ENCODE measurements at regions not wholly inside any gene's neighbourhood (a gene's known extent, or its start where the extent isn't known, plus 50 kb on each side); places are given as distances from the start of the nearest gene placed in this dataset.

DNA sequence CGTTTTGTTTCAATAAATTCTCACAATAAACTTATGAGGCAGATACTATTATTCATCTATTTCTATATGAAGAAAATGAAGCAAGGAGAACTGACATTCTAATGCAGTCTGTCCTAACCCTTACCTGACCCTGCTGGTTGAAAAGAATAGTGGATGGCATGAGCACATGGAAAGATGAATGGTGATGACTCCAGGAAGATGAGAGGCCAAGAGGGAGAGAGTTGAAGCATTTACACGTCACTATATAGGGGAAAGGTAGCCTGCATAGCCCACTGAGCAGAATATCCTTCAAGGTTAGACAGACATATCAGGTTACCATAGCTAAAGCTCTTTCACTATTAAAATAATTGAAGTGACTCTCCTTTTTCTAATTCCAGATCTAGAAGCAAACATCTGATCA lies 163.9 kb upstream of the CDK1 start:
- BruUV-seq (replicated peaks): no TSS peak
- no peak for TF ChIP-seq EZH2 (IDR thresholded peaks at IDR 0.05; ENCODE audit: borderline replicate concordance, low read depth, low read length, poor library complexity, severe bottlenecking)
- TF ChIP-seq, protein P1, sequence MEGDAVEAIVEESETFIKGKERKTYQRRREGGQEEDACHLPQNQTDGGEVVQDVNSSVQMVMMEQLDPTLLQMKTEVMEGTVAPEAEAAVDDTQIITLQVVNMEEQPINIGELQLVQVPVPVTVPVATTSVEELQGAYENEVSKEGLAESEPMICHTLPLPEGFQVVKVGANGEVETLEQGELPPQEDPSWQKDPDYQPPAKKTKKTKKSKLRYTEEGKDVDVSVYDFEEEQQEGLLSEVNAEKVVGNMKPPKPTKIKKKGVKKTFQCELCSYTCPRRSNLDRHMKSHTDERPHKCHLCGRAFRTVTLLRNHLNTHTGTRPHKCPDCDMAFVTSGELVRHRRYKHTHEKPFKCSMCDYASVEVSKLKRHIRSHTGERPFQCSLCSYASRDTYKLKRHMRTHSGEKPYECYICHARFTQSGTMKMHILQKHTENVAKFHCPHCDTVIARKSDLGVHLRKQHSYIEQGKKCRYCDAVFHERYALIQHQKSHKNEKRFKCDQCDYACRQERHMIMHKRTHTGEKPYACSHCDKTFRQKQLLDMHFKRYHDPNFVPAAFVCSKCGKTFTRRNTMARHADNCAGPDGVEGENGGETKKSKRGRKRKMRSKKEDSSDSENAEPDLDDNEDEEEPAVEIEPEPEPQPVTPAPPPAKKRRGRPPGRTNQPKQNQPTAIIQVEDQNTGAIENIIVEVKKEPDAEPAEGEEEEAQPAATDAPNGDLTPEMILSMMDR (conservative IDR thresholded peaks at IDR 0.05; ENCODE audit: low read depth, low read length): no peak
- intact Hi-C loops (cut with micrococcal nuclease; ENCODE audit: unreplicated experiment): no loop called here
- Histone ChIP-seq H3K27ac (ENCODE audit: low read depth, low read length, poor library complexity, severe bottlenecking) (no peak overlapping the region), H3K4me3 (ENCODE audit: low read depth, low read length, poor library complexity, severe bottlenecking) (no peak overlapping the region), H3K4me1 (ENCODE audit: insufficient read depth, low read length, poor library complexity, severe bottlenecking) (no peaks in the 10 kb centered on the region), H3K27me3 (replicated peaks; ENCODE audit: insufficient read depth, low read depth, low read length, poor library complexity) (no peaks in the 10 kb centered on the region), H3K9me3 (ENCODE audit: low read depth, low read length, poor library complexity, severe bottlenecking) (no peaks in the 10 kb centered on the region), H3K36me3 (ENCODE audit: insufficient read depth, low read length, poor library complexity, severe bottlenecking) (no peaks in the 10 kb centered on the region)
- ChIA-PET POLR2A (ENCODE audit: low non-redundant PET) (no interaction called here), CTCF (no interaction called here)
- DNase-seq (ENCODE audit: low spot score): no peak

DNA sequence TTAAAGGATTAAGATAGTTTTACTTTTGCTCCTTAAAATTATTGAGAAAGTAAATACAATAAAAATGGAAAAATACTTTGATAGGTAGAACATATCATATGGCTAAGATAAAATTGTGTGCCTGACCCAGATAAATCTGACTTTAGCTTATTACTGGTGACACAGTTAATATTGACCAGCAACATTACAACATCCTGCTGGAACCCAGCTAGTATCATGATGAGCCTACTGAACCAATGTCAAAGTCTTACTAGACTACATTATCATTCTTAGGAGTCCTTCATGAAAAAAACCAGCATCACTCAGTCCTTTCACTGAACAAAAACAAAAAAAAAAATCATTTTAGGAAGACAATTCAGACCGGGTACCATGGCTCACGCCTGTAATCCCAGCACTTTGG lies 164.8 kb upstream of the CDK1 start:
- POLR2A ChIA-PET (ENCODE audit: low non-redundant PET): interaction anchor here (0.7 kb wide), 1 partner anchor 561 kb away, joined by 7 read pairs; no protein-coding TSS in a partner anchor
- H3K27ac ChIP-seq (ENCODE audit: low read depth, low read length, poor library complexity, severe bottlenecking): no peak overlapping the region
- no peaks in the 10 kb centered on the region for H3K36me3 ChIP-seq (ENCODE audit: insufficient read depth, low read length, poor library complexity, severe bottlenecking)

DNA sequence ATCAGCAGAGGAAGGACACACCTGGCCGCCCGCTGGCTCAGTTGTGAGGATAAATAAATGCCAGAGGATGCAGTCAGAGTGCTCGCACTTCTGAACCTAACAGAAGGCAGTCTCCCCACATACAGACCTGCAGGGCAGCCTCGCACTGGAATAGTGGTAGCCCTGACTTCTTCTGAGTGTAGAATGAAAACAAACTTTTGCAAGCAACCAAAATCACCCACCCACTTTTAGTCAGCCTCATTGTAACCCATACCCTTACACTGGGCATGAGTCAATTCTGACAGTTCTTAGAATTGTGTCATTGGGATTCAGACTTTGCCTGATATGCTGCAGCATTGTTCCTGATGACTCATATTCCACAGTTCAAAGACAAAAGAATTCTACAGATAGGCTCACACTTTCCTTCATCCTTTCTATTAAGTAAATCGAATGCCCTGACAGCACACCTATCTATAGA lies 167.0 kb upstream of the CDK1 start:
- no peaks in the 10 kb centered on the region for H3K27me3 ChIP-seq (replicated peaks; ENCODE audit: insufficient read depth, low read depth, low read length, poor library complexity)
- H3K27ac ChIP-seq (ENCODE audit: low read depth, low read length, poor library complexity, severe bottlenecking): no peak overlapping the region

More for the DNA sequence above, 164.8 kb upstream of the CDK1 start:
- no peak for TF ChIP-seq EZH2 (IDR thresholded peaks at IDR 0.05; ENCODE audit: borderline replicate concordance, low read depth, low read length, poor library complexity, severe bottlenecking)
- TF ChIP-seq, protein P1 (conservative IDR thresholded peaks at IDR 0.05; ENCODE audit: low read depth, low read length): no peak
- H3K4me3 ChIP-seq (ENCODE audit: low read depth, low read length, poor library complexity, severe bottlenecking): no peak overlapping the region
- no TSS peak for BruUV-seq (replicated peaks)
- no peaks in the 10 kb centered on the region for H3K4me1 ChIP-seq (ENCODE audit: insufficient read depth, low read length, poor library complexity, severe bottlenecking)
- intact Hi-C loops (cut with micrococcal nuclease; ENCODE audit: unreplicated experiment): no loop called here
- no peak for DNase-seq (ENCODE audit: low spot score)
- CTCF ChIA-PET: interaction anchor here (0.5 kb wide), 1 partner anchor 35 kb away, joined by 6 read pairs; no protein-coding TSS in a partner anchor
- H3K9me3 ChIP-seq (ENCODE audit: low read depth, low read length, poor library complexity, severe bottlenecking): no peaks in the 10 kb centered on the region
- no peaks in the 10 kb centered on the region for H3K27me3 ChIP-seq (replicated peaks; ENCODE audit: insufficient read depth, low read depth, low read length, poor library complexity)

More for the DNA sequence above, 167.0 kb upstream of the CDK1 start:
- ChIA-PET POLR2A (ENCODE audit: low non-redundant PET) (no interaction called here), CTCF (no interaction called here)
- TF ChIP-seq, protein P1 (conservative IDR thresholded peaks at IDR 0.05; ENCODE audit: low read depth, low read length): no peak
- no peak for TF ChIP-seq EZH2 (IDR thresholded peaks at IDR 0.05; ENCODE audit: borderline replicate concordance, low read depth, low read length, poor library complexity, severe bottlenecking)
- intact Hi-C loops (cut with micrococcal nuclease; ENCODE audit: unreplicated experiment): no loop called here
- H3K36me3 ChIP-seq (ENCODE audit: insufficient read depth, low read length, poor library complexity, severe bottlenecking): no peaks in the 10 kb centered on the region
- H3K4me3 ChIP-seq (ENCODE audit: low read depth, low read length, poor library complexity, severe bottlenecking): no peak overlapping the region
- no peaks in the 10 kb centered on the region for H3K4me1 ChIP-seq (ENCODE audit: insufficient read depth, low read length, poor library complexity, severe bottlenecking)
- peak; percentile 45 for DNase-seq (ENCODE audit: low spot score)
- no TSS peak for BruUV-seq (replicated peaks)
- H3K9me3 ChIP-seq (ENCODE audit: low read depth, low read length, poor library complexity, severe bottlenecking): no peaks in the 10 kb centered on the region

Data from A673 (cell line).